Endothelial cell of umbilical vein (primary cell): ENCODE measurements at regions not wholly inside any gene's neighbourhood (a gene's known extent, or its start where the extent isn't known, plus 50 kb on each side); places are given as distances from the start of the nearest gene placed in this dataset.

Source experiments
- CTCF ChIP-seq, 2 donors: IDR thresholded peaks; 1 replicate in 1 of 2; 2 replicates in 1 of 2; pipeline ENCODE4 v1.5.1; 2011; ENCODE audit warnings: low read length in 2 of 2, mild to moderate bottlenecking in 2 of 2, moderate library complexity in 2 of 2, control low read depth in 1 of 2, inconsistent platforms in 1 of 2, low read depth in 1 of 2; ENCODE audit not compliant: insufficient read depth in 1 of 2; ENCODE audit errors: extremely low read depth in 1 of 2
- MYC ChIP-seq: IDR thresholded peaks from one replicate; pipeline ENCODE4 v1.6.1; 2011; ENCODE audit warnings: mild to moderate bottlenecking, low read depth, low read length
- POLR2A ChIP-seq: IDR thresholded peaks from 2 replicates; pipeline ENCODE4 v1.6.1; 2012; ENCODE audit warnings: low read depth, mild to moderate bottlenecking, control low read depth, low read length

- TF ChIP-seq CTCF (IDR thresholded peaks at IDR 0.05; ENCODE audit: extremely low read depth in 1 of 2, insufficient read depth in 1 of 2, low read depth in 1 of 2, low read length in 2 of 2): no peak
- TF ChIP-seq MYC: no peak
- TF ChIP-seq POLR2A: no peak
Measured at GRCh38 chr2:217465100-217465499, 537.7 kb downstream of the TNS1 start.
